ENCODE measurements at regions not wholly inside any gene's neighbourhood (a gene's known extent, or its start where the extent isn't known, plus 50 kb on each side); places are given as distances from the start of the nearest gene placed in this dataset.

DNA sequence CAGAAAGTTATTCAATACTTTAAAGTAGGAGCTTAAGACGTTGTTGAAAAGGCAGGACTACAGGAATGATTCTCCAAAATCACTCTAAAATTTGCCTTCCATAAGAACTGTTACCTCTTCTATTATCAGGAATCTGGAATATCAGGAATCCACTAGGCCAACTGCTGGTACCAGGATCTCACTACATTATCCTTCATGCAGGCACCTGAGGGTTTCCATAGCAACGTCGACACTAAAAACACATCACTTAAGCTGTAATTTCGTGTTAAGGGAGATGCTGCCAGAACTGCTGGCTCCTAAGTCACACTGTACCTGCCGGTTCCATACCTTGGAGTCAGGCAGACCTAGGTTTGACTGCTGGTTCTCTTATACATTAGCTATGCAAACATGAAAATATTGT, 139.7 kb upstream of the C1orf87 start:
- TF ChIP-seq, protein P1, sequence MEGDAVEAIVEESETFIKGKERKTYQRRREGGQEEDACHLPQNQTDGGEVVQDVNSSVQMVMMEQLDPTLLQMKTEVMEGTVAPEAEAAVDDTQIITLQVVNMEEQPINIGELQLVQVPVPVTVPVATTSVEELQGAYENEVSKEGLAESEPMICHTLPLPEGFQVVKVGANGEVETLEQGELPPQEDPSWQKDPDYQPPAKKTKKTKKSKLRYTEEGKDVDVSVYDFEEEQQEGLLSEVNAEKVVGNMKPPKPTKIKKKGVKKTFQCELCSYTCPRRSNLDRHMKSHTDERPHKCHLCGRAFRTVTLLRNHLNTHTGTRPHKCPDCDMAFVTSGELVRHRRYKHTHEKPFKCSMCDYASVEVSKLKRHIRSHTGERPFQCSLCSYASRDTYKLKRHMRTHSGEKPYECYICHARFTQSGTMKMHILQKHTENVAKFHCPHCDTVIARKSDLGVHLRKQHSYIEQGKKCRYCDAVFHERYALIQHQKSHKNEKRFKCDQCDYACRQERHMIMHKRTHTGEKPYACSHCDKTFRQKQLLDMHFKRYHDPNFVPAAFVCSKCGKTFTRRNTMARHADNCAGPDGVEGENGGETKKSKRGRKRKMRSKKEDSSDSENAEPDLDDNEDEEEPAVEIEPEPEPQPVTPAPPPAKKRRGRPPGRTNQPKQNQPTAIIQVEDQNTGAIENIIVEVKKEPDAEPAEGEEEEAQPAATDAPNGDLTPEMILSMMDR (conservative IDR thresholded peaks at IDR 0.05; ENCODE audit: low read length): no peak
- no peak for TF ChIP-seq EZH2phosphoT487 (IDR thresholded peaks at IDR 0.05; ENCODE audit: borderline replicate concordance, low read depth, low read length)

Measured in OCI-LY7 (cell line).